Calu3 (cell line): ENCODE measurements at regions not wholly inside any gene's neighbourhood (a gene's known extent, or its start where the extent isn't known, plus 50 kb on each side); places are given as distances from the start of the nearest gene placed in this dataset.
"Not testable (repeated sequence)": the region's sequence is repeated elsewhere in the genome, so short reads cannot be mapped to it uniquely, and the experiment has no call there.

Source experiments
- BruUV-seq: library from RNA; stranded (reverse); fragments of 400-500 nt; replicated peaks from 2 replicates; lab custom pipeline; 2021; lab: Mats Ljungman, UMichigan
- CTCF ChIA-PET: fragments of 300-600 bp; sonication (Branson Sonifier 250); formaldehyde crosslinking; loops from one replicate; lab custom pipeline; 2022; ENCODE audit warnings: antibody characterized with exemption; lab: Charles Lee
- DNase-seq: peaks from one replicate; pipeline ENCODE4 v3.0.0; 2022
- H3K27ac Mint-ChIP-seq: one replicate; pipeline ENCODE4 v1.8.0; 2022; ENCODE audit warnings: mixed read lengths; ENCODE audit not compliant: unreplicated experiment
- H3K27me3 Mint-ChIP-seq: one replicate; pipeline ENCODE4 v1.8.0; 2022; ENCODE audit warnings: mixed read lengths; ENCODE audit not compliant: unreplicated experiment
- H3K36me3 Mint-ChIP-seq: one replicate; pipeline ENCODE4 v1.8.0; 2022; ENCODE audit warnings: mild to moderate bottlenecking, moderate library complexity, mixed read lengths; ENCODE audit not compliant: insufficient read depth, unreplicated experiment
- H3K4me1 Mint-ChIP-seq: one replicate; pipeline ENCODE4 v1.8.0; 2022; ENCODE audit warnings: mild to moderate bottlenecking, low read depth, mixed read lengths; ENCODE audit not compliant: unreplicated experiment
- H3K4me3 Mint-ChIP-seq: one replicate; pipeline ENCODE4 v1.8.0; 2022; ENCODE audit warnings: mild to moderate bottlenecking, low read depth, moderate library complexity, mixed read lengths; ENCODE audit not compliant: unreplicated experiment
- H3K9me3 Mint-ChIP-seq: one replicate; pipeline ENCODE4 v1.8.0; 2022; ENCODE audit warnings: low read depth, mixed read lengths; ENCODE audit not compliant: unreplicated experiment
- intact Hi-C: fragments of 100-400 bp; cut with micrococcal nuclease; formaldehyde crosslinking; loops from one replicate; pipeline ENCODE4 v1.10.0; 2022; ENCODE audit not compliant: unreplicated experiment

DNA sequence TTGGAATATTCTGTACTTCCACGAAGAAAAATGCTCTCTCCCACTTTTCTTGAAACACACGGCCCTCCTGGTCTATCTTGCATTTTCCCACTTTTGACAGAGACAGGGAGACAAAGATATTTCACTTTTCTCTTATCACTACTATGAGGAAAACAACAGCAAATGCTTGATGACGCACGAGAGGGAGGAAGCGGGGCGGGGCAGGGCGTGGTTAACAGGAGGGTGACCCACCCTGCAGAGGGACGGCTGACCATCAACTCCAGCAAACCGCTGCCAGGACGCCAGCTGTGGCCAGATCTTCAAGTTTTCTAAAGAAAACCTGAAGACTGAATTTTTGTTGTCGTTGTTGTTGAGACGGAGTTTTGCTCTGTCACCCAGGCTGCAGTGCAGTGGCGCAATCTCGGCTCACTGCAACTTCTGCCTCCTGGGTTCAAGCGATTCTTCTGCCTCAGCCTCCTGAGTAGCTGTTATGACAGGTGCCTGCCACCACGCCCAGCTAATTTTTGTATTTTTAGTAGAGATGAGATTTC is 63.8 kb downstream of the NSUN5 start:
- H3K9me3 Mint-ChIP-seq, intact Hi-C loops, H3K36me3 Mint-ChIP-seq, BruUV-seq, H3K4me1 Mint-ChIP-seq, H3K4me3 Mint-ChIP-seq, H3K27ac Mint-ChIP-seq, CTCF ChIA-PET, H3K27me3 Mint-ChIP-seq, DNase-seq: not testable (repeated sequence)

DNA sequence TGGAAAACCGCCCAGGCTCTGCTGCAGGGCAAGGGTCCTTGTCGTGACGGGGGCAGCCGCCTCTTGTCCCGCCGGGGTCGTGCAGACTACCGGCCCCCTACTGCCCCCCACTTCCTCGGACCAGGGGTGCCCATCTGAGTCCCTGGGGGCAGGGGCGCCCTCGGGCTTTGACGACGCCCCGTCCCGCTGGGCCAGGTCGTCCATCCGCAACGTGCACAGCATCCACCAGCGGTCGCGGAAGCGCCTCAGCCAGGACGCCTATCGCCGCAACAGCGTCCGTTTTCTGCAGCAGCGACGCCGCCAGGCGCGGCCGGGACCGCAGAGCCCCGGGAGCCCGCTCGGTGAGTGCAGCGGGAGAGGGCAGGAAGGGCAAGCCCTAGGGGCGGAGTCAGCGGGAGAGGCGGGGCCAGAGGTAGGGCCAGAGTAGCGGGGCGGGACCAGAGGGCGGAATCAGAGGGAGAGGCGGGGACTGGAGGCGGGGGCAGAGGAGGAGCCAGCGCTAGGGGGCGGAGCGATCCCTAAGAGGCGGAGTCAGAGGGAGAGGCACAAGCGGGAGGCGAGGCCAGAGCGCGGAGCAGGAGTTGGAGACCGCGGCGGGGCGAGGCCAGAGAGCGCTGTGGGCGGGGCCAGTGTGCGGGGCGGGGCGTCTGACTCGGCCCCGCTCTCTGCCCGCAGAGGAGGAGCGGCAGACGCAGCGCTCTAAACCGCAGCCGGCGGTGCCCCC is 73.5 kb downstream of the NSUN5 start:
- H3K4me1 Mint-ChIP-seq, H3K27me3 Mint-ChIP-seq, H3K36me3 Mint-ChIP-seq, intact Hi-C loops, H3K4me3 Mint-ChIP-seq, BruUV-seq, H3K27ac Mint-ChIP-seq, H3K9me3 Mint-ChIP-seq, CTCF ChIA-PET: not testable (repeated sequence)
- peak; percentile 92 for DNase-seq

GRCh38 chr7:73225745-73226144 is 82.9 kb downstream of the NSUN5 start:
- CTCF ChIA-PET, H3K9me3 Mint-ChIP-seq, intact Hi-C loops, H3K4me3 Mint-ChIP-seq, H3K4me1 Mint-ChIP-seq, DNase-seq, H3K27me3 Mint-ChIP-seq, H3K27ac Mint-ChIP-seq, H3K36me3 Mint-ChIP-seq, BruUV-seq: not testable (repeated sequence)

GRCh38 chr7:73221724-73222123 is 86.9 kb downstream of the NSUN5 start:
- intact Hi-C loops, H3K36me3 Mint-ChIP-seq, H3K27me3 Mint-ChIP-seq, DNase-seq, CTCF ChIA-PET, H3K4me3 Mint-ChIP-seq, H3K27ac Mint-ChIP-seq, BruUV-seq, H3K9me3 Mint-ChIP-seq, H3K4me1 Mint-ChIP-seq: not testable (repeated sequence)

DNA sequence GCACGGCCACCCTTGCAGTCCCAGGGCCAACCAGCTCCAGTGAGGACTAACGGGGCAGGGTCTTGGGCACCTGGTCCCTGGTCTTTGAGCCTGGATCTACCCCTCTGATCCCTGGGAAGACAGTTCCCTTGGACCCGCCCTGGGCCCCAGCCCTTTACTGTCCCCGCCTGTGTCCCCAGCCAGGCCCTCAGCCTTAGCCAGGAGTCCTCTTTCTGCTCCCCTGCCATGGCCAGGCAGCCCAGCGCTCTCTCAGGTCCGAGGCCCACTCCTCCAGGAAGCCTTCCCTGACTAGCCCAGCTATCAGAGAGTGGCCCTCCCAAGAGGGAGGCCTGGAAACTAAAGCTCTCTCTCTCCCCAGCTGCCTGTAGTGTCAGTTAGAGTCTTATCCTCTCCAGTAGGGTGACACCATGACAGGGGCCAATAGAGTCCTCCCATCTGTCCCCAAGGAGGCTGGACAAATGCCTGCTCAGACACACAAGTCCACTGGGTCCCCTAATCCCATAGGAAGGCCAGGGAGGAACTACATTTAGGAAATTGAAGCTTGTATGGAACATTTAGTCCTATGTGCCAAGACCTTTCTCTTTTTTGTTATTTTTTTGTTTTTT is 87.8 kb downstream of the NSUN5 start:
- CTCF ChIA-PET, intact Hi-C loops, H3K4me3 Mint-ChIP-seq, H3K36me3 Mint-ChIP-seq, DNase-seq, H3K27me3 Mint-ChIP-seq, BruUV-seq, H3K4me1 Mint-ChIP-seq, H3K9me3 Mint-ChIP-seq, H3K27ac Mint-ChIP-seq: not testable (repeated sequence)

- H3K27ac Mint-ChIP-seq, CTCF ChIA-PET, DNase-seq, H3K27me3 Mint-ChIP-seq, H3K9me3 Mint-ChIP-seq, H3K36me3 Mint-ChIP-seq, H3K4me3 Mint-ChIP-seq, intact Hi-C loops, H3K4me1 Mint-ChIP-seq, BruUV-seq: not testable (repeated sequence)
Measured at GRCh38 chr7:73220357-73220756, 88.3 kb downstream of the NSUN5 start.

DNA sequence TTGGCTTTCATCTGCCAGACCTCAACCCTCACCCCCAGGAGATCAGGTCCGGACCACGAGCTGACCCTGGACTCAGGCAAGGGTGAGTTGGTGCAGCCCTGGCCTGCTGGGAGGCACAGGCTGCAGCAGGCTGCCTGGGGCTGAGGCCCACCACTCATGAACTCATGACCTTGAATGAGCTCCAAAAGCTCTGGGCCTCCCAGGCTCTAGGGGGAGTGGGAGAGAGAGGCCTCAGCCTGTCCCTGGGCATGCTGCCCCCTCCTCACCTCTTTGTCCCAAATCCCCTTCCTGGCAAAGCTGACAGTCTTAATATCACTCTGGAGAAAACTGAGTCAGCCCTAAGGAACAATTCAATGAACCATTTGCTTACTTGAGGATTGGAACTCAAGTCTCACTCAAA is 89.8 kb downstream of the NSUN5 start:
- H3K36me3 Mint-ChIP-seq, H3K27me3 Mint-ChIP-seq, CTCF ChIA-PET, intact Hi-C loops, BruUV-seq, DNase-seq, H3K27ac Mint-ChIP-seq, H3K9me3 Mint-ChIP-seq, H3K4me3 Mint-ChIP-seq, H3K4me1 Mint-ChIP-seq: not testable (repeated sequence)

- H3K4me1 Mint-ChIP-seq = not testable (repeated sequence)
Measured at GRCh38 chr7:73216046-73216675, 92.5 kb downstream of the NSUN5 start.

GRCh38 chr7:73215232-73215631 is 93.4 kb downstream of the NSUN5 start:
- CTCF ChIA-PET, DNase-seq, H3K4me3 Mint-ChIP-seq, H3K9me3 Mint-ChIP-seq, BruUV-seq, H3K36me3 Mint-ChIP-seq, H3K27me3 Mint-ChIP-seq, intact Hi-C loops, H3K27ac Mint-ChIP-seq, H3K4me1 Mint-ChIP-seq: not testable (repeated sequence)

More at GRCh38 chr7:73216046-73216675, 92.5 kb downstream of the NSUN5 start:
- H3K36me3 Mint-ChIP-seq, BruUV-seq, H3K4me3 Mint-ChIP-seq, H3K27ac Mint-ChIP-seq, DNase-seq, CTCF ChIA-PET, intact Hi-C loops, H3K27me3 Mint-ChIP-seq, H3K9me3 Mint-ChIP-seq: not testable (repeated sequence)

DNA sequence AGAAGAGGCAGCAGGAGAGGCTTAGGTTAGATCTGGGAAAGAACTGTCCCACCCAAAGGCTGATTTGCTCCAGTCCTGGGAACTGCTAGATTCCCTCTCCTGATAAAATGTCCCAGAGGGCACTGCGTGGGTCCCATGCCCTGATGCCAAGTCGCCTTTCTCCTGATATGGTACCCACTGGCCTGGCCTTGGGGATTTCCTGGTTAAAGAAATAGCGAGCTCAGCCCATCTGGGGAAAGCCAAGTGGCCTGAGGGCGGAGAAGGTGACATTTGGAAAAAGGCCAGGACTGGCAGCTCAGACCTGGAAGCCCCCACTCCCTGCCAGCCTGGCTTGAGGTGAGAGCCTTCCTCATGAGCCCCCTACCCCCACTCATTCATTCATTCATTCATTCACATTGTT is 94.2 kb downstream of the NSUN5 start:
- peak; percentile 4 for DNase-seq
- intact Hi-C loops, H3K9me3 Mint-ChIP-seq, CTCF ChIA-PET, H3K4me3 Mint-ChIP-seq, BruUV-seq, H3K27ac Mint-ChIP-seq, H3K36me3 Mint-ChIP-seq, H3K4me1 Mint-ChIP-seq, H3K27me3 Mint-ChIP-seq: not testable (repeated sequence)
